H9 (cell line): ENCODE measurements at regions not wholly inside any gene's neighbourhood (a gene's known extent, or its start where the extent isn't known, plus 50 kb on each side); places are given as distances from the start of the nearest gene placed in this dataset.

Experiments used
- DNase-seq: peaks from one replicate; pipeline ENCODE4 v3.0.0-alpha.2; 2017
- H2AFZ ChIP-seq: one replicate; pipeline ENCODE4 v1.6.1; 2013; ENCODE audit warnings: mild to moderate bottlenecking, low read length, control low read depth, moderate library complexity
- H2AK5ac ChIP-seq: 2 replicates; pipeline ENCODE4 v1.6.1; 2013; ENCODE audit warnings: low read length, control low read depth, mixed read lengths; ENCODE audit not compliant: insufficient read length
- H2BK120ac ChIP-seq: one replicate; pipeline ENCODE4 v1.6.1; 2013; ENCODE audit warnings: low read depth, mild to moderate bottlenecking, low read length, control low read depth, inconsistent platforms; ENCODE audit not compliant: poor library complexity, severe bottlenecking
- H2BK12ac ChIP-seq: 2 replicates; pipeline ENCODE4 v1.6.1; 2013; ENCODE audit warnings: low read length, control low read depth, mixed read lengths, low read depth; ENCODE audit not compliant: insufficient read length
- H2BK15ac ChIP-seq: 2 replicates; pipeline ENCODE4 v1.6.1; 2013; ENCODE audit warnings: low read depth, low read length, control low read depth
- H2BK20ac ChIP-seq: one replicate; pipeline ENCODE4 v1.6.1; 2013; ENCODE audit warnings: low read depth, mild to moderate bottlenecking, low read length, control low read depth, inconsistent platforms; ENCODE audit not compliant: poor library complexity, severe bottlenecking
- H2BK5ac ChIP-seq: 2 replicates; pipeline ENCODE4 v1.6.1; 2013; ENCODE audit warnings: low read length, control low read depth, mixed read lengths; ENCODE audit not compliant: insufficient read length
- H3K14ac ChIP-seq: 2 replicates; pipeline ENCODE4 v1.6.1; 2013; ENCODE audit warnings: low read length, control low read depth; ENCODE audit not compliant: insufficient read depth
- H3K18ac ChIP-seq: 2 replicates; pipeline ENCODE4 v1.6.1; 2013; ENCODE audit warnings: low read depth, mild to moderate bottlenecking, mixed read lengths, low read length, control low read depth; ENCODE audit not compliant: insufficient read length
- H3K23ac ChIP-seq: 2 replicates; pipeline ENCODE4 v1.6.1; 2013; ENCODE audit warnings: low read length, control low read depth, mixed read lengths, low read depth; ENCODE audit not compliant: insufficient read length
- H3K23me2 ChIP-seq: 2 replicates; pipeline ENCODE4 v1.6.1; 2013; ENCODE audit warnings: low read depth, mild to moderate bottlenecking, mixed read lengths, low read length, control low read depth; ENCODE audit not compliant: insufficient read length, poor library complexity, severe bottlenecking
- H3K27ac ChIP-seq: 2 replicates; pipeline ENCODE4 v1.5.1; 2013; ENCODE audit warnings: low read length, control low read depth, mixed read lengths, low read depth; ENCODE audit not compliant: insufficient read length
- H3K27me3 ChIP-seq: 2 replicates; pipeline ENCODE4 v1.6.1; 2013; ENCODE audit warnings: low read length, control low read depth, inconsistent platforms; ENCODE audit not compliant: insufficient read depth
- H3K4ac ChIP-seq: 2 replicates; pipeline ENCODE4 v1.6.1; 2013; ENCODE audit warnings: low read depth, mild to moderate bottlenecking, control low read depth, inconsistent platforms, low read length, moderate library complexity
- H3K4me1 ChIP-seq: 2 replicates; pipeline ENCODE4 v1.6.1; 2013; ENCODE audit warnings: low read length, control low read depth, inconsistent platforms; ENCODE audit not compliant: insufficient read depth
- H3K4me2 ChIP-seq: 2 replicates; pipeline ENCODE4 v1.6.1; 2013; ENCODE audit warnings: low read length, control low read depth, mixed read lengths; ENCODE audit not compliant: insufficient read length, insufficient read depth
- H3K56ac ChIP-seq: 2 replicates; pipeline ENCODE4 v1.6.1; 2013; ENCODE audit warnings: low read depth, mild to moderate bottlenecking, mixed read lengths, low read length, control low read depth; ENCODE audit not compliant: insufficient read length
- H3K79me1 ChIP-seq: 2 replicates; pipeline ENCODE4 v1.6.1; 2013; ENCODE audit warnings: low read depth, mild to moderate bottlenecking, moderate library complexity, low read length, control low read depth, inconsistent platforms; ENCODE audit not compliant: insufficient read depth, poor library complexity, severe bottlenecking
- H3K79me2 ChIP-seq: 2 replicates; pipeline ENCODE4 v1.6.1; 2013; ENCODE audit warnings: low read length, control low read depth, inconsistent platforms; ENCODE audit not compliant: insufficient read depth
- H3K9ac ChIP-seq: 2 replicates; pipeline ENCODE4 v1.6.1; 2013; ENCODE audit warnings: low read length, control low read depth, mixed read lengths; ENCODE audit not compliant: insufficient read length; ENCODE audit errors: extremely low read depth
- H3K9me3 ChIP-seq: one replicate; pipeline ENCODE4 v1.6.1; 2013; ENCODE audit warnings: low read depth, low read length, inconsistent platforms; ENCODE audit not compliant: control insufficient read depth
- H3T11ph ChIP-seq: one replicate; pipeline ENCODE4 v1.6.1; 2013; ENCODE audit warnings: mild to moderate bottlenecking, low read length, control low read depth, inconsistent platforms
- H4K20me1 ChIP-seq: one replicate; pipeline ENCODE4 v1.6.1; 2013; ENCODE audit not compliant: control insufficient read depth, insufficient read length, insufficient read depth
- H4K5ac ChIP-seq: 2 replicates; pipeline ENCODE4 v1.6.1; 2013; ENCODE audit warnings: low read depth, mild to moderate bottlenecking, mixed read lengths, low read length, control low read depth; ENCODE audit not compliant: insufficient read length
- H4K8ac ChIP-seq: replicated peaks from 2 replicates; pipeline ENCODE4 v1.6.1; 2013; ENCODE audit warnings: low read length, control low read depth, mixed read lengths, low read depth; ENCODE audit not compliant: insufficient read length
- H4K91ac ChIP-seq: 2 replicates; pipeline ENCODE4 v1.6.1; 2013; ENCODE audit warnings: low read depth, mild to moderate bottlenecking, moderate library complexity, mixed read lengths, low read length, control low read depth; ENCODE audit not compliant: insufficient read length
- H3K27ac Mint-ChIP-seq, 3 experiments: 2 replicates in 2 of 3; 3 replicates in 1 of 3; pipeline ENCODE4 v1.8.0; 2020 to 2021; ENCODE audit warnings: mixed read lengths in 3 of 3, mild to moderate bottlenecking in 1 of 3, moderate library complexity in 1 of 3
- H3K27me3 Mint-ChIP-seq: 2 replicates; pipeline ENCODE4 v1.8.0; 2021; ENCODE audit warnings: low read depth, mild to moderate bottlenecking, moderate library complexity, mixed read lengths
- H3K36me3 Mint-ChIP-seq, 3 experiments: 2 replicates in 2 of 3; 3 replicates in 1 of 3; pipeline ENCODE4 v1.8.0; 2020 to 2021; ENCODE audit warnings: low read depth in 3 of 3, mixed read lengths in 3 of 3; ENCODE audit not compliant: insufficient read depth in 1 of 3
- H3K4me1 Mint-ChIP-seq, 2 experiments: 2 replicates each; pipeline ENCODE4 v1.8.0; 2020; ENCODE audit warnings: mixed read lengths in 2 of 2
- H3K4me3 Mint-ChIP-seq, 2 experiments: 2 replicates in 1 of 2; 3 replicates in 1 of 2; pipeline ENCODE4 v1.8.0; 2020 to 2021; ENCODE audit warnings: mild to moderate bottlenecking in 2 of 2, mixed read lengths in 2 of 2, moderate library complexity in 1 of 2
- H3K9me3 Mint-ChIP-seq, 2 experiments: 2 replicates in 1 of 2; 3 replicates in 1 of 2; pipeline ENCODE4 v1.8.0; 2020; ENCODE audit warnings: mild to moderate bottlenecking in 2 of 2, mixed read lengths in 2 of 2, moderate library complexity in 1 of 2
- WGBS: extraction: QIAGEN DNeasy Blood & Tissue Kit; methylation state at CpG from one replicate; pipeline ENCODE4 v1.1.7; 2013; ENCODE audit warnings: missing lambda C conversion rate, low lambda C conversion rate, mixed read lengths; ENCODE audit not compliant: insufficient read length; ENCODE audit errors: extremely low coverage; 5-methylcytosine and 5-hydroxymethylcytosine counted together
- TF ChIP-seq, protein P1 (sequence below): fragments of 200-600 bp; sonication (generic); conservative IDR thresholded peaks from 3 replicates; pipeline ENCODE4 v1.8.0; 2021; ENCODE audit warnings: antibody characterized with exemption, mild to moderate bottlenecking

DNA sequence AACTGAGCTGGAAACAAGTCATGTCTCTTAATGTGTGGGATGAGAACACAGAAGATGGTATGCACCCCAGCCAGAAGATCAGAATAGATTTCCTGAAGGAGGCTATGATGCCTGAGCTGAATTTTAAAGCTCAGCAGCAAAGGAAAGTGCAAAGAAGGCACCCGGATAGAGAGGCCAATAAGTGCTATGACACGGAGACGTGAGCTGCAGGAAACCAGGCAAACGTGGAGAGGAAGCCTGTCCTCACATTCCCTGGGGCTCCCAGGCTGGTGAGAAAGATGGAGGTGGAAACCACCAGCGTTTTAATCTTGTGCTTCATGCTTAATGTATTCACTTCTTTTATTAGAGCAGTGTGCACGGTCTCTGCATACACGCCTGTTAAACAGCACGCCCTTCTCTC lies 302.1 kb downstream of the HAPSTR1 start:
- H4K5ac ChIP-seq, result no peak overlapping the region
- no peak overlapping the region for H2BK5ac ChIP-seq
- H4K20me1 ChIP-seq, result no peaks in the 10 kb centered on the region
- no peak overlapping the region for H3K9ac ChIP-seq
- H3K18ac ChIP-seq, result no peak overlapping the region
- Mint-ChIP-seq H3K27ac (no peak overlapping the region), H3K36me3 (peaks cover 3 to 6% (median 5%) of the 10 kb centered on the region in 3 experiments; a peak in 5 of 7 replicates), H3K4me1 (peaks cover 0 to 11% of the 10 kb centered on the region in 2 experiments), H3K27me3 (peaks cover 4% of the 10 kb centered on the region; the same call in 1 of the 2 replicates), H3K9me3 (peaks cover 3 to 7% of the 10 kb centered on the region in 2 experiments; a peak in 4 of 5 replicates), H3K4me3 (no peak overlapping the region)
- H3K14ac ChIP-seq, result no peak overlapping the region
- H4K91ac ChIP-seq, result no peak overlapping the region
- H3K79me1 ChIP-seq, result no peaks in the 10 kb centered on the region
- no peaks in the 10 kb centered on the region for H3K23me2 ChIP-seq
- no peak overlapping the region for H2BK120ac ChIP-seq
- H2AFZ ChIP-seq, result no peak overlapping the region
- H3K79me2 ChIP-seq, result no peaks in the 10 kb centered on the region
- no peak overlapping the region for H3K27ac ChIP-seq
- TF ChIP-seq, protein P1, sequence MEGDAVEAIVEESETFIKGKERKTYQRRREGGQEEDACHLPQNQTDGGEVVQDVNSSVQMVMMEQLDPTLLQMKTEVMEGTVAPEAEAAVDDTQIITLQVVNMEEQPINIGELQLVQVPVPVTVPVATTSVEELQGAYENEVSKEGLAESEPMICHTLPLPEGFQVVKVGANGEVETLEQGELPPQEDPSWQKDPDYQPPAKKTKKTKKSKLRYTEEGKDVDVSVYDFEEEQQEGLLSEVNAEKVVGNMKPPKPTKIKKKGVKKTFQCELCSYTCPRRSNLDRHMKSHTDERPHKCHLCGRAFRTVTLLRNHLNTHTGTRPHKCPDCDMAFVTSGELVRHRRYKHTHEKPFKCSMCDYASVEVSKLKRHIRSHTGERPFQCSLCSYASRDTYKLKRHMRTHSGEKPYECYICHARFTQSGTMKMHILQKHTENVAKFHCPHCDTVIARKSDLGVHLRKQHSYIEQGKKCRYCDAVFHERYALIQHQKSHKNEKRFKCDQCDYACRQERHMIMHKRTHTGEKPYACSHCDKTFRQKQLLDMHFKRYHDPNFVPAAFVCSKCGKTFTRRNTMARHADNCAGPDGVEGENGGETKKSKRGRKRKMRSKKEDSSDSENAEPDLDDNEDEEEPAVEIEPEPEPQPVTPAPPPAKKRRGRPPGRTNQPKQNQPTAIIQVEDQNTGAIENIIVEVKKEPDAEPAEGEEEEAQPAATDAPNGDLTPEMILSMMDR, result no peak
- no peak overlapping the region for H3K4ac ChIP-seq
- no peak overlapping the region for H3T11ph ChIP-seq
- no peak overlapping the region for H4K8ac ChIP-seq
- H2AK5ac ChIP-seq, result no peak overlapping the region
- no peaks in the 10 kb centered on the region for H3K27me3 ChIP-seq
- no peak overlapping the region for H2BK15ac ChIP-seq
- DNase-seq, result no peak
- no peak overlapping the region for H2BK20ac ChIP-seq
- no CpG with 5 or more reads among the region's 8 CpGs for WGBS
- no peak overlapping the region for H2BK12ac ChIP-seq
- H3K23ac ChIP-seq, result no peak overlapping the region
- H3K4me2 ChIP-seq, result no peak overlapping the region
- no peaks in the 10 kb centered on the region for H3K9me3 ChIP-seq
- no peak overlapping the region for H3K56ac ChIP-seq
- H3K4me1 ChIP-seq, result no peaks in the 10 kb centered on the region
